KMS-11 (cell line): ENCODE measurements at regions not wholly inside any gene's neighbourhood (a gene's known extent, or its start where the extent isn't known, plus 50 kb on each side); places are given as distances from the start of the nearest gene placed in this dataset.

ENCODE experiments used
- H2AFZ ChIP-seq: fragments of 200-600 bp; sonication (generic); 2 replicates; pipeline ENCODE4 v1.6.1; 2016; ENCODE audit warnings: antibody characterized with exemption, mixed run types, low read depth
- H3K27ac ChIP-seq: fragments of 200-600 bp; sonication (generic); 2 replicates; pipeline ENCODE4 v1.6.1; 2016; ENCODE audit warnings: mild to moderate bottlenecking, mixed run types
- H3K27me3 ChIP-seq: fragments of 200-600 bp; sonication (generic); 2 replicates; pipeline ENCODE4 v1.6.1; 2017; ENCODE audit warnings: mild to moderate bottlenecking, low read depth, mixed run types, moderate library complexity; ENCODE audit not compliant: insufficient read depth
- H3K36me3 ChIP-seq: fragments of 200-600 bp; sonication (generic); 2 replicates; pipeline ENCODE4 v1.6.1; 2017; ENCODE audit warnings: mild to moderate bottlenecking, mixed run types; ENCODE audit not compliant: insufficient read depth
- H3K4me1 ChIP-seq: fragments of 200-600 bp; sonication (generic); 2 replicates; pipeline ENCODE4 v1.6.1; 2016; ENCODE audit warnings: mild to moderate bottlenecking, low read depth, mixed run types; ENCODE audit not compliant: poor library complexity, severe bottlenecking
- H3K4me2 ChIP-seq: fragments of 200-600 bp; sonication (generic); 2 replicates; pipeline ENCODE4 v1.7.0; 2016; ENCODE audit warnings: mild to moderate bottlenecking, mixed run types
- H3K4me3 ChIP-seq: fragments of 200-600 bp; sonication (generic); IDR thresholded peaks from 2 replicates; pipeline ENCODE4 v1.6.1; 2017; ENCODE audit warnings: low read depth, low read length, mixed read lengths; ENCODE audit not compliant: insufficient read depth
- H3K79me2 ChIP-seq: fragments of 200-600 bp; sonication (generic); 2 replicates; pipeline ENCODE4 v1.6.1; 2016; ENCODE audit warnings: low read depth, mixed run types; ENCODE audit not compliant: insufficient read depth
- H3K9ac ChIP-seq: fragments of 200-600 bp; sonication (generic); 2 replicates; pipeline ENCODE4 v1.6.1; 2016; ENCODE audit warnings: mild to moderate bottlenecking, mixed run types
- H4K20me1 ChIP-seq: fragments of 200-600 bp; sonication (generic); 2 replicates; pipeline ENCODE4 v1.6.1; 2016; ENCODE audit warnings: mild to moderate bottlenecking, mixed run types; ENCODE audit not compliant: insufficient read depth
- TF ChIP-seq, protein P1 (sequence below): fragments of 200-600 bp; sonication (generic); conservative IDR thresholded peaks from 2 replicates; pipeline ENCODE4 v1.6.1; 2017; ENCODE audit warnings: low read depth, mild to moderate bottlenecking, antibody characterized with exemption, low read length, moderate library complexity, mixed read lengths

DNA sequence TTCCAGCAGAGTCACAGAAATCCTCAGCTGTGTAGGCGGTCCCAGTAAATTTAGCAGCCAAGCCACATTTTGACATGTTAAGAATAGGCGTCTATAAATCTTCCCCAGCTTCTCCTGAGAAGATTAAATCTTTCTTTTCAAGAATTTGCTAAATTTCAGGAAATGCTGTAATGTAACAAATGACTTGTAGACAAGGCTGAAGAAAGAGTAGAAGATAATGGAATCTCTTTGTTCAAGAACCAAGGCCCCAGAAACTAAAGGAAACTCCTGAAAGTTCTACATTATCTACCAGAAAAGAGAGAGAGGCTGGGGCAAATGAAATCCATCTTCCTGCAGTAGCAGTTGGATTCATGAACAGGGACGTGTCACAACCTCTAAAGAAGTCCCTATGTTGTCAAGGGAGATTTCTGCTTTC is 760.3 kb downstream of the NOVA1 start:
- Histone ChIP-seq H3K4me2 (no peak overlapping the region), H4K20me1 (no peaks in the 10 kb centered on the region), H3K4me1 (no peaks in the 10 kb centered on the region), H3K9ac (no peak overlapping the region), H3K4me3 (no peak overlapping the region), H3K27me3 (no peaks in the 10 kb centered on the region), H3K79me2 (no peaks in the 10 kb centered on the region), H3K27ac (no peak overlapping the region), H2AFZ (no peak overlapping the region), H3K36me3 (no peaks in the 10 kb centered on the region)
- TF ChIP-seq, protein P1, sequence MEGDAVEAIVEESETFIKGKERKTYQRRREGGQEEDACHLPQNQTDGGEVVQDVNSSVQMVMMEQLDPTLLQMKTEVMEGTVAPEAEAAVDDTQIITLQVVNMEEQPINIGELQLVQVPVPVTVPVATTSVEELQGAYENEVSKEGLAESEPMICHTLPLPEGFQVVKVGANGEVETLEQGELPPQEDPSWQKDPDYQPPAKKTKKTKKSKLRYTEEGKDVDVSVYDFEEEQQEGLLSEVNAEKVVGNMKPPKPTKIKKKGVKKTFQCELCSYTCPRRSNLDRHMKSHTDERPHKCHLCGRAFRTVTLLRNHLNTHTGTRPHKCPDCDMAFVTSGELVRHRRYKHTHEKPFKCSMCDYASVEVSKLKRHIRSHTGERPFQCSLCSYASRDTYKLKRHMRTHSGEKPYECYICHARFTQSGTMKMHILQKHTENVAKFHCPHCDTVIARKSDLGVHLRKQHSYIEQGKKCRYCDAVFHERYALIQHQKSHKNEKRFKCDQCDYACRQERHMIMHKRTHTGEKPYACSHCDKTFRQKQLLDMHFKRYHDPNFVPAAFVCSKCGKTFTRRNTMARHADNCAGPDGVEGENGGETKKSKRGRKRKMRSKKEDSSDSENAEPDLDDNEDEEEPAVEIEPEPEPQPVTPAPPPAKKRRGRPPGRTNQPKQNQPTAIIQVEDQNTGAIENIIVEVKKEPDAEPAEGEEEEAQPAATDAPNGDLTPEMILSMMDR = no peak

DNA sequence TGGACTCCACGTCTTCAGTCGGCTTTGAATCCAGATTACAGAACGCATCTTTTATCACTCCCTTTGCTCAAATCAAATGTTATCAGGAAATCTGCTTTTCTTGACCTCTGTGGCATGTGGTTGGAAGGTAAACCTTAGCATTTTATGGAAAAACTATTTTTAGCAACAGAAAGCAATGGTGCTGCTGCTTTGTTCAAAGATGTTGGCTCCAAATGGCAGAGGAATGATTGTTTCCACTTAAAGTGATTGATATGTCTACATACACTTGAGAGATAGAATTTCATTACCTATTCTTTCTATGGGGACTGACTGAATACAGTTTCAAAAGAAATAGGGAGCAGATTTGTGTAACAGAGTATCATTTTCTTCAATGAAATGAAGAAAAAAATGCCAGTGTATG is 761.2 kb downstream of the NOVA1 start:
- H3K79me2 ChIP-seq = no peaks in the 10 kb centered on the region
- H3K27ac ChIP-seq = no peak overlapping the region
- H3K9ac ChIP-seq = no peak overlapping the region
- H3K36me3 ChIP-seq = no peaks in the 10 kb centered on the region
- TF ChIP-seq, protein P1 = no peak
- H3K4me2 ChIP-seq = no peak overlapping the region
- H3K27me3 ChIP-seq = no peaks in the 10 kb centered on the region
- H4K20me1 ChIP-seq = no peaks in the 10 kb centered on the region
- H2AFZ ChIP-seq = no peak overlapping the region
- H3K4me3 ChIP-seq = no peak overlapping the region
- no peaks in the 10 kb centered on the region for H3K4me1 ChIP-seq

DNA sequence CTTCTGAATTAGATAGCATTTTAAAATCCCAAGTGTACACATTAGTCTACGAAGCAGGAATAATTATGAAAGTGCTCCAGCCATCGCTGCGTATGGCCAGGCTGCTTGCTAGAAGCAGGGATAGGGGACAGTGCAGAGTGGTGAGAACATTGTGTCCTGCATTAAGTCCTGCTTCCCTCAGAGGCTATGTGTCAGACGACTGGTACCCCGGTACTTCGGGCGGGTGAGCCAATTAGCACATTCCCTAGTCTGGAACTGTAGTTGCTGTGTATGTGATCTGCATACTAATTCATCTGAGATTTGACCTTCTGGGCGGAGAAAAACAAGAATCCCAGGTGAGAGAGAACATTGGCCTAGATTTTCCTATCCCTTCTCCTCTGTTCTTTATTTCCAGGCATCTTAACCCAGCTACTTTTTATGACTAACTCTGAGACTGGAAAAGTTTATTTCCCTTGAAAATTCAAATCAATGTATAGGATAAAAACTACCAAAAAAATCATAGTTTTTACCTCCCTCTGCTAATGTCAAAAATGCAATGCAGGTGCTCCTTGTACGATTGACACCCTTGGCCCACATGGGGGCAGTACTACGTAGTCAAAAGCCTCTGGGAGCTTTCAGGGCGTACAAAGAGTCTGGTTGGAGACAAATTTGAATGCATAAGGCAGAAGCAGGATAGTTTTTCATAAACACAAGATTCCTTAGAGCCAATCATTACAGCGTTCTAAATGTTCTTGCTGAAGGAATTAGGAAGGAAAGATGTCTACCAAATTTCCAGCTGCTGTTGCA is 764.3 kb downstream of the NOVA1 start:
- TF ChIP-seq, protein P1 = peak; percentile 50
- Histone ChIP-seq H3K4me3 (no peak overlapping the region), H3K36me3 (no peaks in the 10 kb centered on the region), H2AFZ (no peak overlapping the region), H3K79me2 (no peaks in the 10 kb centered on the region), H4K20me1 (no peaks in the 10 kb centered on the region), H3K27me3 (no peaks in the 10 kb centered on the region), H3K4me2 (no peak overlapping the region), H3K27ac (no peak overlapping the region), H3K9ac (no peak overlapping the region), H3K4me1 (no peaks in the 10 kb centered on the region)

DNA sequence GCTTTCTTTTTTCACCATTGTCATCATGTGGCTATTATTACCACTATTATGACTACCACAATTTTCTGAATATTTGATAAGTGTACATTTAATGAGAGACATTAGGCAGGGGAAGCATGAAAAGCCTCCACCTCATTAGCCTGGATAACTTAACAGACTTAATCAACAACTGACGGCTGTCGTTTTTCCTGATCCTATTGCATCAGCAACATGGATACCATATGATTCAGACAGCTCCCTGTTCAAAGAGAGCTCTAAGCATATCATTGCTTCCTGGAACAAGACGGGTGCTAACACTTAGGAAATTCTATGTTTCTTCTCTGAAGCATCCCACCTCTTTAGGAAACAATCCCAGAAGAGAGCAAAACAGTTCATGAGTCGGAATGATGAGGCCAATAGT is 765.2 kb downstream of the NOVA1 start:
- Histone ChIP-seq H3K27ac (no peak overlapping the region), H3K4me3 (no peak overlapping the region), H3K79me2 (no peaks in the 10 kb centered on the region), H3K4me2 (no peak overlapping the region), H3K27me3 (no peaks in the 10 kb centered on the region), H3K4me1 (no peaks in the 10 kb centered on the region), H3K9ac (no peak overlapping the region), H2AFZ (no peak overlapping the region), H3K36me3 (no peaks in the 10 kb centered on the region), H4K20me1 (no peaks in the 10 kb centered on the region)
- TF ChIP-seq, protein P1 = no peak
